Stomach smooth muscle (tissue), 2 donors: ENCODE measurements at regions not wholly inside any gene's neighbourhood (a gene's known extent, or its start where the extent isn't known, plus 50 kb on each side); places are given as distances from the start of the nearest gene placed in this dataset.

Source experiments
- H3K27ac ChIP-seq: one replicate; pipeline ENCODE4 v1.7.0; 2013; ENCODE audit warnings: mild to moderate bottlenecking, low read length, inconsistent platforms
- H3K27me3 ChIP-seq, 2 donors: one replicate each; pipeline ENCODE4 v1.7.0; 2013; ENCODE audit warnings: low read length in 2 of 2; ENCODE audit not compliant: insufficient read depth in 2 of 2, control insufficient read depth in 1 of 2
- H3K36me3 ChIP-seq, 2 donors: one replicate each; pipeline ENCODE4 v1.7.0; 2013; ENCODE audit warnings: low read length in 2 of 2; ENCODE audit not compliant: control insufficient read depth in 2 of 2, insufficient read depth in 2 of 2
- H3K4me1 ChIP-seq: one replicate; pipeline ENCODE4 v1.7.0; 2013; ENCODE audit warnings: low read length; ENCODE audit not compliant: control insufficient read depth, insufficient read depth
- H3K4me3 ChIP-seq, 2 donors: one replicate each; pipeline ENCODE4 v1.7.0; 2013; ENCODE audit warnings: low read length in 2 of 2
- H3K9ac ChIP-seq, 2 donors: one replicate each; pipeline ENCODE4 v1.7.0; 2013; ENCODE audit warnings: low read length in 2 of 2, mild to moderate bottlenecking in 1 of 2
- H3K9me3 ChIP-seq, 2 donors: one replicate each; pipeline ENCODE4 v1.7.0; 2013; ENCODE audit warnings: low read length in 2 of 2; ENCODE audit not compliant: control insufficient read depth in 2 of 2
- donor health status: healthy.
- donor health status: Pancreatic carcinoma.

DNA sequence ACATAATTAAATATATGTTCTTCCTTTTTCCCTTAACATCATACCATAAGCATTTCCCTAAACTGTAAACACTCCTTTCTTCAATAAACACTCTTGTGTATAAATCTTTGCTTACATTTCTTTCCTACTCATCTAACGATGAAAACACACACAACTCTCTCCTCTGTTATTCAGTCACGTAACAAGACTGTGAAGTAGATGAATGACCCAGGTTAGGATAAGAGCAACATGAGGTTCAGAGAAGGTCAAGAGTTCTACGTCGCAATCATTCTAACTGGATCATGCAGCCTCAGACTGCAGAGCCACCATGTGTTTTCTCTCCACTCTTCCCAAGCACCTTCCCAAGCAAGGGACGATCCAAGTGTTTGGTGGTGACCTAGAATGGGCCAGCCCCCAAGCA lies 70.5 kb upstream of the SPTLC1 start:
- H3K4me1 ChIP-seq = no peaks in the 10 kb centered on the region
- no peaks in the 10 kb centered on the region for H3K27me3 ChIP-seq
- H3K4me3 ChIP-seq = no peak overlapping the region
- H3K36me3 ChIP-seq = no peaks in the 10 kb centered on the region
- H3K9ac ChIP-seq = no peak overlapping the region
- H3K9me3 ChIP-seq = peaks cover 0 to 8% of the 10 kb centered on the region in 2 donors
- no peak overlapping the region for H3K27ac ChIP-seq

GRCh38 chr9:92185096-92185495 lies 69.9 kb upstream of the SPTLC1 start:
- peaks cover 0 to 8% of the 10 kb centered on the region in 2 donors for H3K9me3 ChIP-seq

DNA sequence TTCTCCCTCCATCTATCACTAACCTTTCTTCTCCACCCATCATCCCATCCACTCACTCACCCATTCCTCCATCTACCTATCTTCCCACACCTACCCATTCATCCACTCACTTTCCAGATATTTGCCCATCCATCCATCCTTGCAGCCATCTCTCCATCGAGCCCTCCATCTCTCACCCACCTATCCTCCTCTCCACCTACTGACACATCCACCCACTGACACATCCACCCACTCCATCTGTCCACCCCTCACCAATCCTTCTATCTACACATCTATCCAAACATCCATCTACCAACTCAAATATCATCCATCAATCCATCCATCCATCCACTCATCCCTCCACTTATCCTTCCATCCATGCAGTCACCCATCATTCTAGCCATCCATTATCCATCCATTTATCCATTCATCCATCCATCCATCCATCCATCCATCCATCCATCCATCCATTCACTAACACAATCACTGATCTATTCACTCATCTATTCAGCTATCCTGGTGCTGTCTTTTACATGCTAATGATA lies 68.9 kb upstream of the SPTLC1 start:
- H3K9me3 ChIP-seq = peaks cover 0 to 8% of the 10 kb centered on the region in 2 donors
- H3K4me1 ChIP-seq = no peaks in the 10 kb centered on the region
- H3K27ac ChIP-seq = no peak overlapping the region
- no peak overlapping the region for H3K4me3 ChIP-seq
- no peaks in the 10 kb centered on the region for H3K36me3 ChIP-seq
- no peaks in the 10 kb centered on the region for H3K27me3 ChIP-seq
- H3K9ac ChIP-seq = no peak overlapping the region

More at GRCh38 chr9:92185096-92185495, 69.9 kb upstream of the SPTLC1 start:
- Histone ChIP-seq H3K4me1 (no peaks in the 10 kb centered on the region), H3K27me3 (no peaks in the 10 kb centered on the region), H3K36me3 (no peaks in the 10 kb centered on the region), H3K9ac (no peak overlapping the region), H3K27ac (no peak overlapping the region), H3K4me3 (no peak overlapping the region)

GRCh38 chr9:92183449-92183848 lies 68.2 kb upstream of the SPTLC1 start:
- Histone ChIP-seq H3K4me3 (no peak overlapping the region), H3K9ac (no peak overlapping the region), H3K4me1 (no peaks in the 10 kb centered on the region), H3K27me3 (no peaks in the 10 kb centered on the region), H3K27ac (no peak overlapping the region), H3K36me3 (no peaks in the 10 kb centered on the region), H3K9me3 (peaks cover 0 to 8% of the 10 kb centered on the region in 2 donors)

DNA sequence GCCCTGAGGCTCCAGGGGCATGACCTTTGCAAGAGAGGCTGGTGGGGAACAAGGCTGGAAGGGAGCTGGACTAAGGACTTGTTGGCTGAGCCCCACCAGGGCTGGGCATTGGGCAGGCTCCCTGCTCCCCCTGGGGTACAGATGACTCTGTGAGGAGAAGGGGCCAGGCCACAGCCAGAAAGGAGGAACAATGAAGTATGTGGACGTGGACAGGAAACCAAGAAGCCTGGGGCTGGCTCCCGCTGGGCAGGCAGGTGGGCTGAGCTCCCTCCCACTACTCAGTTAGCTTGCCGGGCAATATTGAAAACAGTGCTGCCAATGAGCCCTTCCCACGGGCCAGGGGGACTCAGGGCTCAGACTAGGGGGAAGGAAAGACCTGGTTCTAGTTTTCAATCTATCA lies 66.1 kb upstream of the SPTLC1 start:
- Histone ChIP-seq H3K27me3 (no peaks in the 10 kb centered on the region), H3K27ac (no peak overlapping the region), H3K9ac (no peak overlapping the region), H3K9me3 (peaks cover 0 to 8% of the 10 kb centered on the region in 2 donors), H3K4me3 (no peak overlapping the region), H3K36me3 (no peaks in the 10 kb centered on the region), H3K4me1 (no peaks in the 10 kb centered on the region)

DNA sequence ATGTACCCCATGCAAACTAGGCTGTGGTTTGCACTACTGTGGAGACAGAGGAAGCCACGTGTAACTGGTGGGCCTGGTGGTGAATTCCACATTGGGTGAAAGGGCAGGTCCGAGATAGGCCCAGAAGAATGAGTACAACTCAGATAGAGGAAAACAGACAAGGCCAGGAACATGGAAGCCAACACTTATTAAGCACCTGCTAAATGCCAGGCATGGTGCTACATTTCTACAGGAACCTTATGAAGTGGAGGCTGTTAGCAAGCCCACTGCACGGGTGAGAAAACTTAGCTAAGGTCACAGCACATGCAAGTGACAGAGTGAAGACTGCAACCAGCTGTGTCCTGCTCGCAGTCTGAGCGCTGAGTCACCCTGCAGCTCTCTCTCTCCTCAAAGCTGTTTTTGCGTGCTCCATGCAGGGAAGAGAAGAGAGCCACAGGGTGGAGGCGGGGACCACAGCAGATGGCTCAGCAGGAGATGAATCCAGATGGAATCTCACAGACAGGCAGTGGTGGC lies 65.5 kb upstream of the SPTLC1 start:
- H3K9me3 ChIP-seq = peaks cover 0 to 8% of the 10 kb centered on the region in 2 donors
- H3K27me3 ChIP-seq = peaks cover 0 to 1% of the 10 kb centered on the region in 2 donors
- no peak overlapping the region for H3K27ac ChIP-seq
- no peak overlapping the region for H3K4me3 ChIP-seq
- H3K36me3 ChIP-seq = no peaks in the 10 kb centered on the region
- H3K4me1 ChIP-seq = no peaks in the 10 kb centered on the region
- no peak overlapping the region for H3K9ac ChIP-seq

- no peak overlapping the region for H3K27ac ChIP-seq
- H3K36me3 ChIP-seq = no peaks in the 10 kb centered on the region
- H3K9ac ChIP-seq = no peak overlapping the region
- H3K27me3 ChIP-seq = peaks cover 0 to 2% of the 10 kb centered on the region in 2 donors
- H3K4me1 ChIP-seq = no peaks in the 10 kb centered on the region
- no peak overlapping the region for H3K4me3 ChIP-seq
- peaks cover 0 to 8% of the 10 kb centered on the region in 2 donors for H3K9me3 ChIP-seq
Measured at GRCh38 chr9:92180002-92180400, 64.8 kb upstream of the SPTLC1 start.

DNA sequence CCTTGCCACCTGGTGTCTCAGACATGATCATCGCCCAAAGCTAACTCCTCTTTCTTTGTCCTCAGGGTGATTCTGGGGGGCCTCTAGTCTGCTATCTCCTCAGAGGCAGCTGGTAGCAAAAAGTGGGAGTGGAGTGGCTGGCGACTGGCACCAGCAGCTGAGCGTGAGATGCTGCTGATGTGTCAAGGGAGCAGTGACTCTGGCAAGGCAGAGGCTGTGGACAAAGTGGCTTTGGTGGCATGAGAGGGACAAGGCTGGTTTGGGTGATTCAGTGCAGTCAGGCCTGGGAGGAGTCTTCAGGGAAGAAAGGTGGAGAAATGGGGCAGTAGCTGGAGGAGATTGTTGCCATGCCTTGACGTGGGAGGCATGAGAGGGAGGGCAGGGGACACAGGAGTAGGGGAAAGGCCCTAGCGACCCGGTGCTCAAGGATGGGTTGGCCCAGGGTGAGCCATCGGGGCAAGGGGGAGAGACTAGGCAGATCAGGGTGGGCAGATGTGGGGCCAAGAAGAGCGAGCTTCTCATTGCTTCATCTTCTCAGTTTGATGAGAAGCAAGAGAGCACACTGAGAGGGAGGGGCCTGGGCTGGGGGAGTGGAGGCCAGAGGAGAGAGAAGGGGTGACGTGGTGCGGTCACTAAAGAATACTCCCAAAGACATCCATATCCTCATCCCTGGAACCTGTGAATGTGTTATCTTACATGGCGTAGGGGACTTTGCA lies 64.2 kb upstream of the SPTLC1 start:
- Histone ChIP-seq H3K9me3 (peaks cover 0 to 8% of the 10 kb centered on the region in 2 donors), H3K27ac (no peak overlapping the region), H3K4me1 (no peaks in the 10 kb centered on the region), H3K36me3 (no peaks in the 10 kb centered on the region), H3K9ac (no peak overlapping the region), H3K27me3 (peaks cover 0 to 2% of the 10 kb centered on the region in 2 donors), H3K4me3 (no peak overlapping the region)

GRCh38 chr9:92177591-92177990 lies 62.4 kb upstream of the SPTLC1 start:
- Histone ChIP-seq H3K4me1 (no peaks in the 10 kb centered on the region), H3K36me3 (no peaks in the 10 kb centered on the region), H3K27ac (no peak overlapping the region), H3K27me3 (peaks cover 0 to 2% of the 10 kb centered on the region in 2 donors), H3K4me3 (no peak overlapping the region), H3K9me3 (peaks cover 3 to 8% of the 10 kb centered on the region in 2 donors), H3K9ac (no peak overlapping the region)

DNA sequence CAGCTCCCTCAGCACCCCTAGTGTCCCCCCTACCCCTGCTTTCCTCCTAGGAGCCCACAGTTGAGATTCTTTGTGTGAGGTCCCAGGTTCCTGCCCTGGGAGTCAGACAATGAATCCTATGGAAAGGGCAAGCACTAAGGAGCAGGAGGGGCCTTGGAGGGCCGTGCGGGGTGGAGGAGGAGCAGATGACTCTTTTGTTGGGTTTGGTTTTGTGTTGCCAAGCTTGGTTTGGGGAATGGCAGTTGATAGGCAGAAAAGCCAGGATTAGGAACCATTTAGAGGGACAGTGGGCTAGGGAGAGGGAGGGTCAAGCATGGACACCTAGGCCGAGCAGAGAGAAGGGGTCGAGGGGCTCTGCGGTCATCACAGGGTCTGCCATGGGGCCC lies 61.6 kb upstream of the SPTLC1 start:
- Histone ChIP-seq H3K27ac (no peak overlapping the region), H3K4me3 (no peak overlapping the region), H3K9me3 (peaks cover 3 to 7% of the 10 kb centered on the region in 2 donors), H3K4me1 (no peaks in the 10 kb centered on the region), H3K9ac (no peak overlapping the region), H3K27me3 (peaks cover 0 to 4% of the 10 kb centered on the region in 2 donors), H3K36me3 (no peaks in the 10 kb centered on the region)
